Prostate gland (tissue), 2 donors: ENCODE measurements at regions not wholly inside any gene's neighbourhood (a gene's known extent, or its start where the extent isn't known, plus 50 kb on each side); places are given as distances from the start of the nearest gene placed in this dataset.

Source experiments
- DNase-seq: peaks from one replicate; pipeline ENCODE4 v3.0.0-alpha.2; 2019; ENCODE audit warnings: low spot score
- H3K27ac ChIP-seq, 2 donors: fragments of 200-600 bp; sonication (generic); 2 replicates each; pipeline ENCODE4 v1.5.1; 2017 to 2019
- H3K27me3 ChIP-seq: fragments of 200-600 bp; sonication (generic); replicated peaks from 2 replicates; pipeline ENCODE4 v1.5.1; 2019; ENCODE audit not compliant: insufficient read depth
- H3K36me3 ChIP-seq, 2 donors: fragments of 200-600 bp; sonication (generic); 1 replicate in 1 of 2; 2 replicates in 1 of 2; pipeline versions ENCODE4 v1.5.1 to v1.8.1; 2017 to 2019
- H3K4me1 ChIP-seq: fragments of 200-600 bp; sonication (generic); replicated peaks from 2 replicates; pipeline ENCODE4 v1.5.1; 2019
- H3K4me3 ChIP-seq, 2 donors: fragments of 200-600 bp; sonication (generic); 2 replicates each; pipeline ENCODE4 v1.5.1; 2017 to 2019
- H3K9me3 ChIP-seq: fragments of 200-600 bp; sonication (generic); 2 replicates; pipeline ENCODE4 v1.5.1; 2017
- CTCF ChIP-seq, 4 experiments: fragments of 200-600 bp in 2 of 4; fragments of 450-650 bp in 2 of 4; sonication (generic) in 2 of 4; IDR thresholded peaks; 1 replicate in 3 of 4; 2 replicates in 1 of 4; pipeline ENCODE4 v1.5.1; 2016 to 2019; ENCODE audit warnings: antibody characterized with exemption in 4 of 4, mild to moderate bottlenecking in 2 of 4, moderate library complexity in 2 of 4
- POLR2A ChIP-seq: fragments of 450-650 bp; IDR thresholded peaks from one replicate; pipeline ENCODE4 v1.6.1; 2016; ENCODE audit warnings: antibody characterized with exemption, mild to moderate bottlenecking
- POLR2AphosphoS5 ChIP-seq: sonication (generic); formaldehyde crosslinking; IDR thresholded peaks from one replicate; pipeline ENCODE4 v1.6.1; 2017; ENCODE audit warnings: antibody characterized with exemption
- WGBS: methylation state at CpG from one replicate; pipeline ENCODE4 v1.1.5; 2018; 5-methylcytosine and 5-hydroxymethylcytosine counted together
- intact Hi-C: fragments of 100-400 bp; cut with DNase I; formaldehyde crosslinking; loops from one replicate; pipeline ENCODE4 v1.14.2; 2022

GRCh38 chr2:65625982-65626381, 193.6 kb upstream of the SPRED2 start:
- intact Hi-C loops = no loop called here
- H3K36me3 ChIP-seq = no peaks in the 10 kb centered on the region
- DNase-seq = no peak
- no peaks in the 10 kb centered on the region for H3K27me3 ChIP-seq
- no peaks in the 10 kb centered on the region for H3K9me3 ChIP-seq
- no peaks in the 10 kb centered on the region for H3K4me1 ChIP-seq
- TF ChIP-seq POLR2AphosphoS5 (no peak), POLR2A (no peak), CTCF (IDR thresholded peaks at IDR 0.05) (no peak)
- H3K4me3 ChIP-seq = no peak overlapping the region
- no peak overlapping the region for H3K27ac ChIP-seq

- Histone ChIP-seq H3K4me1 (no peaks in the 10 kb centered on the region), H3K9me3 (no peaks in the 10 kb centered on the region), H3K36me3 (no peaks in the 10 kb centered on the region), H3K4me3 (no peak overlapping the region), H3K27ac (no peak overlapping the region), H3K27me3 (no peaks in the 10 kb centered on the region)
- intact Hi-C loops = no loop called here
- no peak for TF ChIP-seq CTCF (IDR thresholded peaks at IDR 0.05)
- WGBS = 96% methylated on average over 4 of the region's 4 CpGs
- DNase-seq = no peak
Observed at GRCh38 chr2:65622951-65623535, 190.6 kb upstream of the SPRED2 start.

- no peak for DNase-seq
- 51% methylated on average over 1 of the region's 1 CpG for WGBS
- intact Hi-C loops = no loop called here
- TF ChIP-seq CTCF (IDR thresholded peaks at IDR 0.05) (no peak), POLR2A (no peak), POLR2AphosphoS5 (no peak)
- Histone ChIP-seq H3K36me3 (no peaks in the 10 kb centered on the region), H3K27me3 (no peaks in the 10 kb centered on the region), H3K9me3 (no peaks in the 10 kb centered on the region), H3K27ac (no peak overlapping the region), H3K4me3 (no peak overlapping the region), H3K4me1 (no peaks in the 10 kb centered on the region)
Observed at GRCh38 chr2:65622499-65622898, 190.1 kb upstream of the SPRED2 start.

GRCh38 chr2:65620524-65620923, 188.1 kb upstream of the SPRED2 start:
- DNase-seq = no peak
- Histone ChIP-seq H3K9me3 (no peaks in the 10 kb centered on the region), H3K27ac (no peak overlapping the region), H3K36me3 (no peaks in the 10 kb centered on the region), H3K27me3 (no peaks in the 10 kb centered on the region), H3K4me3 (no peak overlapping the region), H3K4me1 (no peaks in the 10 kb centered on the region)
- intact Hi-C loops = no loop called here
- no peak for TF ChIP-seq CTCF (IDR thresholded peaks at IDR 0.05)
- TF ChIP-seq POLR2AphosphoS5 = no peak
- no peak for TF ChIP-seq POLR2A
- 84% methylated on average over 1 of the region's 1 CpG for WGBS

- Histone ChIP-seq H3K4me3 (no peak overlapping the region), H3K27me3 (no peaks in the 10 kb centered on the region), H3K4me1 (no peaks in the 10 kb centered on the region), H3K36me3 (no peaks in the 10 kb centered on the region), H3K27ac (no peak overlapping the region), H3K9me3 (no peaks in the 10 kb centered on the region)
- TF ChIP-seq CTCF (IDR thresholded peaks at IDR 0.05) (no peak), POLR2AphosphoS5 (no peak), POLR2A (no peak)
- intact Hi-C loops = no loop called here
- DNase-seq = no peak
- 89% methylated on average over 2 of the region's 2 CpGs for WGBS
Observed at GRCh38 chr2:65620026-65620425, 187.6 kb upstream of the SPRED2 start.
